HG02852 (cell line): ENCODE measurements at regions not wholly inside any gene's neighbourhood (a gene's known extent, or its start where the extent isn't known, plus 50 kb on each side); places are given as distances from the start of the nearest gene placed in this dataset.
"Not testable (repeated sequence)": the region's sequence is repeated elsewhere in the genome, so short reads cannot be mapped to it uniquely, and the experiment has no call there.

ENCODE experiments used
- ATAC-seq: cut with Tn5 transposase; IDR thresholded peaks from one replicate; pipeline ENCODE4 v1.9.1; 2021; ENCODE audit warnings: mild to moderate bottlenecking, moderate library complexity; ENCODE audit not compliant: unreplicated experiment

GRCh38 chr3:15903164-15903563 lies 105.4 kb upstream of the ANKRD28 start:
- no peak for ATAC-seq

DNA sequence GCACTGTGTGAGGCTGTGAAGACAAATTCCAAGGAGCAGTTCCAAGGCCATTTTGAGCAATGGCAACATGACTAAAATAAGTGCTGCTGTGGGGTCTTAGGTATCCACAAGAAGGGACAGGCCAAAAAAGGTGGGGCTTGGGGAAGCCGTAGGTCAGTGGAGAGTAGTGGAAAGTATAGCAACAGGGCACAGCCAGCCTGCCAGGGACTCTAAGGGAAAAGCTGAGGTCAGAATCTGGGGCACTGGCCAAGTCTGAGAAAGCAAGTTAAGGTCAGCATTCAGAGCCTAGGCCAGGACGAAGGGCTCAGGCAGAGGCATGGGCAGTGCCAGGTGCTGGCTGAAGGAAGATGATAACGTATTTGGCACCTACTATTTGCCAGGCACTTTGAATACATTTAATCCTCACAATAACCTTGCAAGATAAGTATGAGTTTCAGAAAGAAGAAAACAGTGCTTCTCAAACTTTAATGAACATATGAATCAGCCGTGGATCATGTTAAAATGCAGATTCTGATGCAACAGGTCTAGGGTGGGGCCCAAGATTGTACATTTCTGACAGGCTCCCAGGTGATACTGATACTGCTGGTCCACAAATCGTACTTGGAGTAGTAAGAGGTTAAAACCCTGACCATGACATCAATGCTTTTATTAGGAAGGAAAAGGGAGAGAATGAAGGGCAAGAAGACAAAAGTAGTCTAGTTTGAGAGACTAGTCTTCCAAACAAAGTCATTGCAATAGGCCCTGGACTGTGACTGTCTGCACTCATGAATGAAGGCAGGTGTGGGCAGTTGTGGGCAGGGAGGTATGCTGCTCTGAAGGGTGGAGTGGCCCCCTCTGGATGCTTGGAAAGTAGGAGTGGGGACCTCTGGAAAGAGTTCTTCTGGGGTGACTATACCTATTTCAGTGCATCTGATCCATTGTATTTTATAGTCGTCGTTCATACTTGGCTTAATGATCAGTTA lies 106.3 kb upstream of the ANKRD28 start:
- ATAC-seq = no peak

DNA sequence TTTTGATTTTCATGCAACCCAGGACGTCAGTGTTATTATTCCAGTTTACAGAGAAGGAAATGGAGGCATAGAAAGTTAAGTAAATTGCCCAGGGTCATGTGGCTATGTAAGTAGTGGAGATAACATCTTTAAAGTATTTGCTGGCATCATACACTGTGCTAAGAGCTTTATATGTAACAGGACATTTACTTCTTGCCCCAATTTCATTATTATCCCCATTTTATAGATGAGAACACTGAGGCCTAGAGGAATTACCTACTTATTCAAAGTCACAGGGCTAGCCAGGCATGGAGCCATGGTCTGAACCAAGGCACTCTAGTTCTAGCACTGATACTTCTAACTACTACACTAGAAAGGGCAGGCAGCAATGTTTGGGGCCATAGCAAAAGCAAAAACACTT lies 107.3 kb upstream of the ANKRD28 start:
- ATAC-seq = no peak

- ATAC-seq = not testable (repeated sequence)
Observed at GRCh38 chr3:15907403-15907802, 109.6 kb upstream of the ANKRD28 start.

DNA sequence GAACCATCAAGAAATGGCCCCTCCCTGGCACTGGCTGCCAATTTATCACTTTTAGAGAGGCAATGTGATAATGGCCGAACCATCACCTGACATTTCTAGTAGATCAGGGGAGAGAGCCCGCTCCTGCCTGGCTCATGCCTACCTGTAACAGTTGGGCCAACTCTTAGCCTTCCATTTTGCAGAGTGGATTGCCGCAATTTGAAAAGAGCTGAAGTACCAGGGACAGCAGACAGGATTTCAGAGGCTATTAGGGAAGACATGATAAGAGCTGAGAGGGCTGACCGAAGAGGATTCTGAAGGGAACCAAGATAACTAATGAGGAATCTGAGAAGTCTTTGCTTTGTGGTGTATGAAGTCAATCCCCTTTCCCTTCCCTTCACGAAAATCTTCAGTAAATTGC lies 121.2 kb upstream of the ANKRD28 start:
- no peak for ATAC-seq

DNA sequence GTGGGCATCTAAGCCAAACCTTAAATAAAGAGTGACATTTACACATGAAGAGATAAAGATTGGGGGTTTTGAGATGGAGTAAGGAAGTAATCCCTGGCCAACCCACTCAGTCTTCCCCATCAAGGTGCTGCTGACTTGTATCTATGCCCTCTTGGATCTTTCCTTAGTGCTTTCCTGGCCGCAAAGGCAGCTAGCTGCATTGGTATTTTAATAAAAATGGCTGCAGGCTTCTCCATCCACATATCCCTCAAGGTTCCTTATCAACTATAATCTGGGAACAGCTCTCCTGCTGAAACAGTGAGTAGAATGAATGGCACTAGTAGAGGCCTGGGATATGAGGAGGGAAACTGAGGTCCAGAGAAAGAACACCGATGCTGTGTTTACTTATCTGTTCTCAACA lies 122.2 kb upstream of the ANKRD28 start:
- no peak for ATAC-seq

GRCh38 chr3:15923640-15924405 lies 126.0 kb upstream of the ANKRD28 start:
- no peak for ATAC-seq

GRCh38 chr3:15924914-15925313 lies 127.1 kb upstream of the ANKRD28 start:
- ATAC-seq = no peak

DNA sequence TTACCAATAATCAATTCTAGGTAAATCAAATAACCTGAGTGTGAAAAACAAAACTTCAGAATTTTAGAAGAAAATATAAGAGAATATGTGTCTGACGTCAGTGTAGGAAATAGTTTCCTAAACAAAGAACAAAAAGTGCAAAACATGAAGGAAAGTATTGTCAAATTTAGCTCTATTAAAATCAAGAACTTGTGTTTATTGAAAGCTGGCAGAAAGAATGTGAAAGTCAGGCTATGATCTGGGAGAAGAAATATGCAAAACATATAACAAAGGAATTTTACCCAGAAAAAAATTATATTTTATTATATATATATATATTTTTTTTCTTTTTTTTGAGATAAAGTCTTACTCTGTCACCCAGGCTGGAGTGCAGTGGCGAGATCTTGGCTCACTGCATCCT lies 129.1 kb upstream of the ANKRD28 start:
- ATAC-seq = no peak

DNA sequence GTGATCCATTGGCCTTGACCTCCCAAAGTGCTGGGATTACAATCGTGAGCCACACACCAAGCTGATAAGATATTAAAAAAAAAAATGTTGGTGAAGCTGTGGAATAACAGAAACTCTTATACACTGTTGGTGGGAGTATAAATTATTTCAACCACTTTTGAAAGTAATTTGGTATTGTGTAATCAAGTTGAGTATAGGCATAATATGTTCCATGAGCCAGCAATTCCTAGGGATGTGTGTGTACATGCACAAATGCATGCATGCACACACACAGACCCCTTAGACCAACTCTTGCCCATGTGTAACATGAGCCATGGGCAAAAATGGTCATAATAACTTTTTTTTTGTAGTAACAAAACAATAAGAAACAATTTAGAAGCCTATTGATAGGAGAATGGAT lies 130.2 kb upstream of the ANKRD28 start:
- no peak for ATAC-seq

DNA sequence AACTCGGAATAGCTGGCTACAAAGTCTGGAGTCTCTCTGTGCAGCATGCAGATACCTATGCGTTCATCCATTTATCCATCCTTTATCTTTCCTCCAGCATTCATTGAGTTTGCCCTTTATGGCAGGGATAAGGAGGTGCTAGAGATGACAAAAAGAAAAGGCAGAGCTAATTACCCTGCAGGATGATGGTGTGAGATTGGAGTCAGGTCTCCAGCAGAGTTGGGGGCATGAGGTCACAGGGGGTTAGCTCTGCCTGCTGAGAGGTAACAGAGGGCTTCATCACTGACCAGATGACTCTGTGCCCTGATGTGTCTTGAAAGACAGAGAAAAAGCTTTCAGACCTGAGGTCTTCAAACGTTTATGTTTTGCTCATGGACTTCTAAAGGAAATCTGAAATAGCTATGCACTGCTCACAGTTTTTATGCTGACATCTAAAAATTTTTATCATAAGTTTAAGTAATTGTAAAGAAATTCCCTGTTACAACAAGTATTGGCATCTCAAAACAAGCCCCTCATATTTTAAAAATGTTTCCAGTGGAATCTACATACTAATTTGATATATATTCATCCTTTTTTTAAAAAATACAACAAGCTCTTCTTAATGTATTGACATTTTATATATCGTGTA lies 132.3 kb upstream of the ANKRD28 start:
- ATAC-seq = no peak

DNA sequence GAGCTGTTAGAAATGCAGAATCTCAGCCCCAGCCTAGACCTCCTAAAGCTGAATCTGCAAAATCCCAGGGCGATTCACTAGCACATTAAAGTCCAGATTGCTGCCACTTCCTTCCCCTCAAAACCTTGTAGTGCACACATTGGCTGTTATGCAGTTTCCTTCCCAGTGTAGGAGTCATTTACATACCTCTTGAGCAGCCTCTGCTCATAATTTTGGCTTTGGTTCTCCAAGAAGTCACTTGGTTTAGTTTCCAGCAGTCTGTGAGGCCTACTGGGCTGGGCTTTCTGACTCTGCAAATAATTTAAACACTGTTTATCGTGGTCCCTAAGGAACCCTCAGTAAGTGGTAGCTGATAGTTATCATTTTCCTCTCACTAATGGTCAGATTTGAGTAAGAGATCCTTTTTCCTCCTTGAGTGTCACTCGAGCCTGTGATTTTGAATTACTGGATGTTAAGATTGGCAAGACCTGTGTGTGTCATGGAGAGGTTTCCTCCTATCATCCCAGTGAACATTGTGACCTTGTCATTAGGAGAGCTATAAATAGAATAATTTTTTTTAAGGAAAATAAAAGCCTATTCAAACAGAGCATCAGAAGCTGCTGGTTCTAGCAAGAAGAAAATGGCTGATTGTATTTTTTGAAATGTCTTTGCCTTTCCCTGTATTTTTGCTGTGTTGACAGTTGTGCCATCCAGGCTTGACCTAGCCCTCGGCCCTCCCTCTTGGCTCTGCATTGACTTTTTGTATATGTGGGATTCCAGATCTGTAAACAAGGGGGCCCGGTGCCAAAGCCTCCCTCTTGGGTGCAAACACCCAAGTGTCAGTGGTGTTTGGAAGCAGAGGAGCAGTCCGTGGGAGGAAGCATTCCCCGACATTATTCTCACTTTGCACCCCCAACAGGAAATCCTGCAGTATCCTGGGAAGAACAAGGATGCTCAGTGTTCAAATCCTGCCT lies 134.8 kb upstream of the ANKRD28 start:
- ATAC-seq = no peak

DNA sequence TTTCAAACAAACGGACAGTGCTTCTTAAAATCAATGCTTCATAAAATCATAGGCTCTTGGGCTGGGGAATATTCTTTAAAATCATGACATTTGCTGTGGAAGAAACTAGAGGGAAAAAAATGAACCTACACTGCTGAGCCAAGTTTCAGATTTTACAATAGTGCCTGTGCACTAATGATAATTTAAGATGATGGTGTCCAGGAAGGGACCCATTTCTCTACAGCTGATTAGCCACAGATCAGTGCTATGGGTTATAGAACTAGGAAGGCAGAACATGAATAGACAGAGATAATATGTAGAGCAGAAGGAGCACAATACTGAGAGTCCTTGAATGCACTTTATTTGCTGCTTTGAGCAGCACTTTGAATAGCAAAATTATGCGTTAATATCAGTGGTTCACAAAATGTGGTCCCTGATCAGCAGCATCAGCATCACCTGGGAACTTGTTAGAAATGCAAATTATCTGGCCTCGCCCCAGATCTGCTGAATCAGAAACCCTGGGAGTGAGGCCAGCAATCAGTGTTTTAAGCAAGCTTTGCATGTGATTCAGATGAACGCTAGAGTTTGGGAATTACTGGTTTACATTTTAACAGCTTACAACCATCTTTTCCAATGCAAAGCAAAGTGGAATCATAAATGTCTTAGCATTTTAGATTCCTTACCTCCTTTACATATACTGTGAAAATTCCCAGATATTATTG lies 135.8 kb upstream of the ANKRD28 start:
- ATAC-seq = no peak

GRCh38 chr3:15934389-15935195 lies 136.8 kb upstream of the ANKRD28 start:
- no peak for ATAC-seq

DNA sequence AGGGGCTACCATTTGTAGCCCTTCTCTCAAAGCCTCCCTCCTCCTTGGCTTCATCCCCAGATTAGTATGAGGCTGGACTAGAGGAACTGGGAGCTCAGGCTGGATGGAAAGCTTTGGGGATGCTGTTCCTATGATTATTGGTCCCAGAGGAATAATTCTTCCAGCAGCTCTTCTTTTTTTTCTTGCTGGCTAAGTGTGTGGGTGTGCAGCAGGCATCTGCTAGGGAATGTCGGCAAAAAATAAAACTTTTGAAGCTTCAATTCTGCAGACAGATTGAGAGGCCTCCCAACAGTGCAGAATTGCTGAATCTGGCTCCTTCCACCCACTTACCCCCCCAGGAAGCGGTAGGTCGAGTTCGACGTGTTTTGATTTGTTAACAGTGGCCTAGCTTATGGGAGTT lies 138.5 kb upstream of the ANKRD28 start:
- no peak for ATAC-seq

DNA sequence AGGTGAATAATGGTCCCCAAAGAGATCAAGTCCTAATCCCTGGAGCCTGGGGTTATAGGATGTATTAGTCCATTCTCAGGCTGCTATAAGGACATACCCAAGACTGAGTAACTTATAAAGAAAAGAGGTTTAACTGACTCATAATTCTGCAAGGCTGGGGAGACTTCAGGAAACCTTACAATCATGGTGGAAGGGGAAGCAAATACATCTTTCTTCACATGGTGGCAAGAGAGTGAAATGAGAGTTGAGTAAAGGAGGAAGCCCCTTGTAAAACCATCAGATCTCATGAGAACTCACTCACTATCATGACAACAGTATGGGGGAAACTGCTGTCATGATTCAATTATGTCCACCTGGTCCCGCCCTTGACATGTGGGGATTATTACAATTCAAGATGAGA lies 142.9 kb upstream of the ANKRD28 start:
- ATAC-seq = no peak

- ATAC-seq = not testable (repeated sequence)
Observed at GRCh38 chr3:15941457-15941856, 143.7 kb upstream of the ANKRD28 start.

- no peak for ATAC-seq
Observed at GRCh38 chr3:15941958-15942357, 144.2 kb upstream of the ANKRD28 start.

GRCh38 chr3:15942462-15942861 lies 144.7 kb upstream of the ANKRD28 start:
- ATAC-seq = no peak
